PC-3 (cell line): ENCODE measurements at regions not wholly inside any gene's neighbourhood (a gene's known extent, or its start where the extent isn't known, plus 50 kb on each side); places are given as distances from the start of the nearest gene placed in this dataset.
A peak's percentile ranks its signal among the peaks of the same experiment; 100 is the strongest.

Experiments used
- ATAC-seq: fragments of 200-7000 bp; cut with Tn5 transposase; 2 replicates; pipeline ENCODE4 v1.9.1; 2020; ENCODE audit warnings: mild to moderate bottlenecking, moderate library complexity
- BruUV-seq: library from RNA; stranded (reverse); fragments of 400-500 nt; replicated peaks from 2 replicates; lab custom pipeline; 2021; lab: Mats Ljungman, UMichigan
- CTCF ChIA-PET: fragments of 300-600 bp; sonication (Branson Sonifier 250); formaldehyde crosslinking; loops from one replicate; lab custom pipeline; 2022; ENCODE audit warnings: antibody characterized with exemption; lab: Charles Lee
- POLR2A ChIA-PET: fragments of 300-600 bp; sonication (Branson Sonifier 250); formaldehyde crosslinking; loops from one replicate; lab custom pipeline; 2022; ENCODE audit warnings: antibody characterized with exemption; ENCODE audit not compliant: unreplicated experiment; lab: Charles Lee
- DNase-seq: peaks from one replicate; pipeline ENCODE4 v3.0.0-alpha.2; 2015
- H2AFZ ChIP-seq: fragments of 300-600 bp; sonication (generic); 2 replicates; pipeline ENCODE4 v1.6.0; 2016; ENCODE audit warnings: antibody characterized with exemption, low read length
- H3F3A ChIP-seq: fragments of 300-600 bp; sonication (generic); one replicate; pipeline ENCODE4 v1.6.0; 2017; ENCODE audit warnings: antibody characterized with exemption, low read length, control low read depth, mild to moderate bottlenecking; ENCODE audit not compliant: unreplicated experiment
- H3K27ac ChIP-seq: fragments of 300-600 bp; sonication (generic); 2 replicates; pipeline ENCODE4 v1.5.1; 2016; ENCODE audit warnings: mild to moderate bottlenecking, low read length
- H3K27me3 ChIP-seq: fragments of 300-600 bp; sonication (generic); 2 replicates; pipeline ENCODE4 v1.6.1; 2016; ENCODE audit warnings: low read length, mixed read lengths
- H3K36me3 ChIP-seq: fragments of 300-600 bp; sonication (generic); 2 replicates; pipeline ENCODE4 v1.6.1; 2016; ENCODE audit warnings: low read depth, mixed run types, low read length, mixed read lengths
- H3K4me1 ChIP-seq: fragments of 300-600 bp; sonication (generic); 2 replicates; pipeline ENCODE4 v1.5.1; 2016; ENCODE audit warnings: low read length; ENCODE audit not compliant: insufficient read depth
- H3K4me2 ChIP-seq: fragments of 300-600 bp; sonication (generic); 2 replicates; pipeline ENCODE4 v1.6.0; 2016; ENCODE audit warnings: low read length
- H3K4me3 ChIP-seq: fragments of 300-600 bp; sonication (generic); 2 replicates; pipeline ENCODE4 v1.5.1; 2016; ENCODE audit warnings: mild to moderate bottlenecking, low read length, mixed read lengths
- H3K79me2 ChIP-seq: fragments of 300-600 bp; sonication (generic); 2 replicates; pipeline ENCODE4 v1.6.1; 2017; ENCODE audit warnings: low read length, mixed read lengths
- H3K9ac ChIP-seq: fragments of 300-600 bp; sonication (generic); 2 replicates; pipeline ENCODE4 v1.6.0; 2016; ENCODE audit warnings: mild to moderate bottlenecking, low read length
- H3K9me2 ChIP-seq: fragments of 300-600 bp; sonication (generic); replicated peaks from 2 replicates; pipeline ENCODE4 v1.6.1; 2016; ENCODE audit warnings: mixed run types, low read length, mixed read lengths
- H3K9me3 ChIP-seq: fragments of 300-600 bp; sonication (generic); 2 replicates; pipeline ENCODE4 v1.6.1; 2016; ENCODE audit warnings: low read length, mixed read lengths
- H4K20me1 ChIP-seq: fragments of 300-600 bp; sonication (generic); 2 replicates; pipeline ENCODE4 v1.6.1; 2016; ENCODE audit warnings: low read length, mixed read lengths
- EZH2 ChIP-seq: fragments of 300-600 bp; sonication (generic); IDR thresholded peaks from one replicate; pipeline ENCODE4 v1.6.1; 2017; ENCODE audit warnings: antibody characterized with exemption, mild to moderate bottlenecking, low read length; ENCODE audit not compliant: unreplicated experiment
- EZH2phosphoT487 ChIP-seq: fragments of 300-600 bp; sonication (generic); IDR thresholded peaks from 2 replicates; pipeline ENCODE4 v1.6.1; 2018; ENCODE audit warnings: mild to moderate bottlenecking, antibody characterized with exemption, low read length, borderline replicate concordance
- intact Hi-C: fragments of 100-400 bp; cut with micrococcal nuclease; formaldehyde crosslinking; loops from 2 replicates; pipeline ENCODE4 v1.9.0; 2023
- TF ChIP-seq, protein P1 (sequence below): fragments of 300-600 bp; sonication (generic); conservative IDR thresholded peaks from 2 replicates; pipeline ENCODE4 v1.5.1; 2017; ENCODE audit warnings: antibody characterized with exemption, low read depth, mild to moderate bottlenecking, low read length

DNA sequence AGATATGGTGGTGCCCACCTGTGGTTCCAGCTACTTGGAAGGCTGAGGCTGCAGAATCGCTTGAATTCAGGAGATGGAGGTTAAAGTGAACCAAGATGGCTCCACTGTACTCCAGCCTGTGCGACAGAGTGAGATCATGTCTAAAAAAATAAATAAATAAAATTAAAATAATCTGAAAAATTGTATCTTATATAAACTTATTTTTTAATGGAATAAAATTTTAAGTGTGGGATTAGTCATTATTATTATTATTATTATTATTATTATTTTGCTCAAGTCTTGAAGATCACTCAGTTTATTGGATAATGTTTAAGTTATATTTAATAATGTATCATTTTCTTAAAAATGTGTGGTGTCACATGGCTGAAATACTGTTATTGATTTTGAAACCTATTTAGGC lies 688.0 kb upstream of the COX7C start:
- Histone ChIP-seq H3K4me3 (no peak overlapping the region), H3K27ac (no peak overlapping the region), H3K9ac (no peak overlapping the region), H3K9me3 (no peaks in the 10 kb centered on the region), H3K4me1 (peaks cover 23% of the 10 kb centered on the region), H3K27me3 (no peaks in the 10 kb centered on the region), H3K79me2 (no peaks in the 10 kb centered on the region), H3F3A (no peaks in the 10 kb centered on the region), H4K20me1 (no peaks in the 10 kb centered on the region), H3K4me2 (no peak overlapping the region), H2AFZ (no peak overlapping the region), H3K36me3 (no peaks in the 10 kb centered on the region), H3K9me2 (no peaks in the 10 kb centered on the region)
- ChIA-PET CTCF (no interaction called here), POLR2A (no interaction called here)
- TF ChIP-seq EZH2, result no peak
- TF ChIP-seq, protein P1, sequence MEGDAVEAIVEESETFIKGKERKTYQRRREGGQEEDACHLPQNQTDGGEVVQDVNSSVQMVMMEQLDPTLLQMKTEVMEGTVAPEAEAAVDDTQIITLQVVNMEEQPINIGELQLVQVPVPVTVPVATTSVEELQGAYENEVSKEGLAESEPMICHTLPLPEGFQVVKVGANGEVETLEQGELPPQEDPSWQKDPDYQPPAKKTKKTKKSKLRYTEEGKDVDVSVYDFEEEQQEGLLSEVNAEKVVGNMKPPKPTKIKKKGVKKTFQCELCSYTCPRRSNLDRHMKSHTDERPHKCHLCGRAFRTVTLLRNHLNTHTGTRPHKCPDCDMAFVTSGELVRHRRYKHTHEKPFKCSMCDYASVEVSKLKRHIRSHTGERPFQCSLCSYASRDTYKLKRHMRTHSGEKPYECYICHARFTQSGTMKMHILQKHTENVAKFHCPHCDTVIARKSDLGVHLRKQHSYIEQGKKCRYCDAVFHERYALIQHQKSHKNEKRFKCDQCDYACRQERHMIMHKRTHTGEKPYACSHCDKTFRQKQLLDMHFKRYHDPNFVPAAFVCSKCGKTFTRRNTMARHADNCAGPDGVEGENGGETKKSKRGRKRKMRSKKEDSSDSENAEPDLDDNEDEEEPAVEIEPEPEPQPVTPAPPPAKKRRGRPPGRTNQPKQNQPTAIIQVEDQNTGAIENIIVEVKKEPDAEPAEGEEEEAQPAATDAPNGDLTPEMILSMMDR, result no peak
- no peak for TF ChIP-seq EZH2phosphoT487
- DNase-seq (no peak), ATAC-seq (no peak)
- BruUV-seq, result no TSS peak
- intact Hi-C loops, result no loop called here

DNA sequence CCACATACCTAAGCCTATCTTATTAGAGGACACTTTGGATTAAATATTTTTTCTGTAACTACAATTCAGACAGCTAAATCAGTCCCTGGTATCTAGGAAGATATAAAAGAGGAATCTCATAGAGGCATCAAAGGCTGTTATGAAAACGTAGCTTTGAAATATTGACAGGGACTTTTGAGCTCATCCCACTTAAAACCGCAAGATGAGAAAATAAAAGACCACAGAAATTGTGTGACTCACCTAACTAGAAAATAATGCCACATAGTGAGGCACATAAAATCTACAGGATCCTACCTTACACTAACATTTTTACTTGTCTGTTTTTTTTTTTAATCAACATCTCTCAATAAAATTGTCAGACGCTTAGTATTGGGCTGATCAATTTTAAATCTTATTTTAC lies 686.5 kb upstream of the COX7C start:
- Histone ChIP-seq H3K27me3 (no peaks in the 10 kb centered on the region), H3F3A (no peaks in the 10 kb centered on the region), H3K4me1 (peaks cover 23% of the 10 kb centered on the region), H3K79me2 (no peaks in the 10 kb centered on the region), H3K9me3 (no peaks in the 10 kb centered on the region), H3K4me2 (peak overlapping the region; percentile 38), H4K20me1 (no peaks in the 10 kb centered on the region), H3K9me2 (no peaks in the 10 kb centered on the region), H3K36me3 (no peaks in the 10 kb centered on the region), H3K27ac (no peak overlapping the region), H3K9ac (no peak overlapping the region), H2AFZ (no peak overlapping the region), H3K4me3 (no peak overlapping the region)
- ChIA-PET POLR2A (no interaction called here), CTCF (interaction anchor here (0.6 kb wide), 1 partner anchor 76 kb away, joined by 9 read pairs; no protein-coding TSS in a partner anchor)
- TF ChIP-seq EZH2 (no peak), EZH2phosphoT487 (no peak)
- TF ChIP-seq, protein P1, result no peak
- intact Hi-C loops, result no loop called here
- DNase-seq (peak; percentile 63), ATAC-seq (peak; percentile 66)
- BruUV-seq, result no TSS peak

DNA sequence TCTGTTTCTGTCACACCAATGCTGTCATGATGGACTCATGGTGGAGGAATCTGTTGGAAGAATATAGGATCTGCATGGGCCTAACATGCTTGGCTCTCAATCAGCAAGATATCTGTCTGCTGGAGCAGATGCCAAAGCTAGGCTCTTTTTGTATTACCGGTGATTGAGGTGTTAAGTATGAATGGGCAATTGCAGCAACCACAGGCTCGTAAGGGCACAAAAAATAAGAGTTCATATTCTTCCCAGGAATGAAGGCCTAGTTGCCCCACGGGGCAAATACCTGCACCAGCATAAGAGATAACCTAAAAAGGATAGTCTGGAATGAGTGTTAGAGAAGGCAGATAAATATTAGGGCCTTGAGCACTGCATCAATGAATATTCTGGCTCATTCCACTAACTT lies 679.5 kb upstream of the COX7C start:
- Histone ChIP-seq H3K27ac (no peak overlapping the region), H3K79me2 (no peaks in the 10 kb centered on the region), H3K4me3 (no peak overlapping the region), H3K27me3 (no peaks in the 10 kb centered on the region), H2AFZ (no peak overlapping the region), H3K4me2 (no peak overlapping the region), H3K9me3 (no peaks in the 10 kb centered on the region), H3K36me3 (no peaks in the 10 kb centered on the region), H3F3A (no peaks in the 10 kb centered on the region), H4K20me1 (no peaks in the 10 kb centered on the region), H3K9me2 (no peaks in the 10 kb centered on the region), H3K9ac (no peak overlapping the region), H3K4me1 (no peaks in the 10 kb centered on the region)
- POLR2A ChIA-PET, result no interaction called here
- intact Hi-C loops, result no loop called here
- no peak for TF ChIP-seq EZH2phosphoT487
- TF ChIP-seq EZH2, result no peak
- TF ChIP-seq, protein P1, result no peak
- CTCF ChIA-PET, result no interaction called here
- ATAC-seq (no peak), DNase-seq (no peak)
- no TSS peak for BruUV-seq
